ENCODE measurements at regions not wholly inside any gene's neighbourhood (a gene's known extent, or its start where the extent isn't known, plus 50 kb on each side); places are given as distances from the start of the nearest gene placed in this dataset.

- no peaks in the 10 kb centered on the region for H3K36me3 ChIP-seq (ENCODE audit: control insufficient read depth in 2 of 2, insufficient read depth in 2 of 2, low read length in 1 of 2)
- no peak overlapping the region for H3K4me3 ChIP-seq (ENCODE audit: low read depth in 1 of 2, low read length in 2 of 2)
- H3K9me3 ChIP-seq (ENCODE audit: control insufficient read depth in 2 of 2, insufficient read depth in 1 of 2, low read depth in 1 of 2, low read length in 1 of 2): no peaks in the 10 kb centered on the region
- no peaks in the 10 kb centered on the region for H3K27me3 ChIP-seq (ENCODE audit: control insufficient read depth in 1 of 2, insufficient read depth in 2 of 2, low read length in 2 of 2)
- H3K4me1 ChIP-seq (ENCODE audit: control insufficient read depth in 2 of 2, insufficient read depth in 2 of 2, low read length in 1 of 2): no peaks in the 10 kb centered on the region
- no peak overlapping the region for H3K27ac ChIP-seq (ENCODE audit: low read depth in 2 of 2, low read length in 1 of 2)
Measured at GRCh38 chr13:90281709-90282108, 1065.8 kb upstream of the MIR17HG start.

- no peak overlapping the region for H3K4me3 ChIP-seq (ENCODE audit: low read depth in 1 of 2, low read length in 2 of 2)
- 93 to 94% methylated on average over 8 of the region's 8 CpGs for whole genome bisulfite sequencing, 2 donors
- H3K4me1 ChIP-seq (ENCODE audit: control insufficient read depth in 2 of 2, insufficient read depth in 2 of 2, low read length in 1 of 2): no peaks in the 10 kb centered on the region
- no peaks in the 10 kb centered on the region for H3K36me3 ChIP-seq (ENCODE audit: control insufficient read depth in 2 of 2, insufficient read depth in 2 of 2, low read length in 1 of 2)
- H3K9me3 ChIP-seq (ENCODE audit: control insufficient read depth in 2 of 2, insufficient read depth in 1 of 2, low read depth in 1 of 2, low read length in 1 of 2): no peaks in the 10 kb centered on the region
- H3K27ac ChIP-seq (ENCODE audit: low read depth in 2 of 2, low read length in 1 of 2): no peak overlapping the region
- no peaks in the 10 kb centered on the region for H3K27me3 ChIP-seq (ENCODE audit: control insufficient read depth in 1 of 2, insufficient read depth in 2 of 2, low read length in 2 of 2)
Measured at GRCh38 chr13:90287521-90287920, 1060.0 kb upstream of the MIR17HG start.

DNA sequence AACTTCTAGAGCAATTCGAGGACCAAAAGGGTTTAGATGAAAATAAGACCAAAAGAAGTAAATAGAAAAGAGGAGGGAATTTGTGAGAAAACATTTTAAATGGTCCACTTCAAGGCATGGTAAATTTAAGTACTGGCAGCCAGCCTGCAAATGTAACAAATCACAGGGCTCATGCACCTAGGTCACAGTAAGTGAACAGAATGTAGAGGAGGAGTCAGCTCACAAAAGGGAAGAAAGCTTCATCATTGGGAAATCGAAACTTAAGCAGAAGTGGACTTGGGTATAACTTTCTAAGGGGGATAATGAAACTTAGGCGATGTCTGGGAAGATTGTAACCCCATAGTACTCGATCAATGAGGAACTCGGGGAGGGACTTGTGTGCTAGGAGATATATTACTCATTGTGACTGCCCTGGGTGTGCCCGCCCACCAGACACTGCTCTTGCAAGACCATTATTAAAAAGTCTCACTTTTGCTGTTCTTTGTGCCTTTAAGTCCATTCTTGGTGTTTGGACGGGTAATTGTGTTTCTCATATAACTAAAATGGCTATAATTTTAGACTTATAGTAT, 1053.6 kb upstream of the MIR17HG start:
- Histone ChIP-seq H3K27me3 (ENCODE audit: control insufficient read depth in 1 of 2, insufficient read depth in 2 of 2, low read length in 2 of 2) (no peaks in the 10 kb centered on the region), H3K4me1 (ENCODE audit: control insufficient read depth in 2 of 2, insufficient read depth in 2 of 2, low read length in 1 of 2) (no peaks in the 10 kb centered on the region), H3K36me3 (ENCODE audit: control insufficient read depth in 2 of 2, insufficient read depth in 2 of 2, low read length in 1 of 2) (no peaks in the 10 kb centered on the region), H3K9me3 (ENCODE audit: control insufficient read depth in 2 of 2, insufficient read depth in 1 of 2, low read depth in 1 of 2, low read length in 1 of 2) (no peaks in the 10 kb centered on the region), H3K27ac (ENCODE audit: low read depth in 2 of 2, low read length in 1 of 2) (no peak overlapping the region), H3K4me3 (ENCODE audit: low read depth in 1 of 2, low read length in 2 of 2) (no peak overlapping the region)
- 86 to 87% methylated on average over 7 of the region's 7 CpGs for WGBS, 2 donors

DNA sequence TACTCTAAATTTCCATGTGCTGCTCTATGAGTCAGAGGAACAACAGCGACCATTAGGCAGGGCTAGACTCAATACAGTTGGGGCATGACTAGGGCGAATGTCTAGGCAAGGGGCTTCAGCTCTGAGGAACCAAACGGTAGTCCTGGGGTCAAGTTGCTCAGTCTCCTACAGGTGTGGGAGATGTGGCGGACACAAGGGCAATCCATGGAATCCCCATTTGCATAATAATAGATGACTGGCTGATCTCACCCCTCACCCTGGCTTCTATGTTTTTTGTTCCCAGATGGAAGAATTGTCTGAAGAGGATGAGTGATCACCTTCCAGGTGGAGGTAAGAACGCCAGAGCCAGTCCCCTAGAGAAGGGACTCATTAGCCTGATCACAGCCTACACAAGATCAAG, 1048.2 kb upstream of the MIR17HG start:
- no peaks in the 10 kb centered on the region for H3K27me3 ChIP-seq (ENCODE audit: control insufficient read depth in 1 of 2, insufficient read depth in 2 of 2, low read length in 2 of 2)
- no peaks in the 10 kb centered on the region for H3K4me1 ChIP-seq (ENCODE audit: control insufficient read depth in 2 of 2, insufficient read depth in 2 of 2, low read length in 1 of 2)
- 87 to 92% methylated on average over 5 of the region's 5 CpGs for WGBS, 2 donors
- no peak overlapping the region for H3K4me3 ChIP-seq (ENCODE audit: low read depth in 1 of 2, low read length in 2 of 2)
- peaks cover 0 to 3% of the 10 kb centered on the region in 2 donors for H3K9me3 ChIP-seq (ENCODE audit: control insufficient read depth in 2 of 2, insufficient read depth in 1 of 2, low read depth in 1 of 2, low read length in 1 of 2)
- H3K36me3 ChIP-seq (ENCODE audit: control insufficient read depth in 2 of 2, insufficient read depth in 2 of 2, low read length in 1 of 2): no peaks in the 10 kb centered on the region
- no peak overlapping the region for H3K27ac ChIP-seq (ENCODE audit: low read depth in 2 of 2, low read length in 1 of 2)

DNA sequence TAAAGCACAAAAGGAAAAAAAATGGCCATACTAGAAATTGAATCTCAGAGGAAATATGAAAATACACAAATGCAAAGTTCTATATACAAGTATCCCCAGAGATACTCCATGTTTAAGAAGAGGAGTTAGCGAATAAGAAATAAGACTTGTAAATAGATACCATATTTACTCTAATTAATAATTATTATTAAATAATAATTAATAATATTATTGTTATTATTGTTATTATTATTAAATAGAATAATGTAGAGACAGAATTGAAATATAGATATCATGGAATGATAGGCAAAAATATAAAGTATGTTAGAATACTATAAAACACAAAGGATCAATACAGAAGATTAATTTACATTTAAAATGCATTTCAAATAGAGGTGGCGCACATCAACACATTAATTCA, 1047.5 kb upstream of the MIR17HG start:
- Histone ChIP-seq H3K4me3 (ENCODE audit: low read depth in 1 of 2, low read length in 2 of 2) (no peak overlapping the region), H3K9me3 (ENCODE audit: control insufficient read depth in 2 of 2, insufficient read depth in 1 of 2, low read depth in 1 of 2, low read length in 1 of 2) (peaks cover 0 to 3% of the 10 kb centered on the region in 2 donors), H3K27me3 (ENCODE audit: control insufficient read depth in 1 of 2, insufficient read depth in 2 of 2, low read length in 2 of 2) (no peaks in the 10 kb centered on the region), H3K36me3 (ENCODE audit: control insufficient read depth in 2 of 2, insufficient read depth in 2 of 2, low read length in 1 of 2) (no peaks in the 10 kb centered on the region), H3K4me1 (ENCODE audit: control insufficient read depth in 2 of 2, insufficient read depth in 2 of 2, low read length in 1 of 2) (no peaks in the 10 kb centered on the region), H3K27ac (ENCODE audit: low read depth in 2 of 2, low read length in 1 of 2) (no peak overlapping the region)
- WGBS, 2 donors: 98 to 100% methylated on average over 2 of the region's 2 CpGs

DNA sequence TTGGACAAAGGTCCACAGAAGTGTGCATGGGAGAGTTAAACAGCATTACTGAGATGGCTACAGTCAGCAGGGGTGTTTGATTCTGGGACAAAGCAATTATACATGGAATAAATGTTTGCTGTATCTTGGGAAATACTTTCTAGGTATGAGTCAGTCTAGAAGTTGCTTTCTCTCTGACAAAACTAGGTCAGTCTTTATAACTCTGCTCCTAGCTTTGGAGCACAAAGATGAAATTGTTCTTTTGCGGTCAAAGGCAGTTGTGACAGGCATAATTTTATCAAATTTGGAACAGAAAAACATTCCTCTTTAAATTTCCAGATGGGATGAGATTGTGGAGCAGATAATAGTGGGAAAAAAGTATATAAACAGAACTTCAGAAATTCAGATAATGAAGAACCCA, 1045.4 kb upstream of the MIR17HG start:
- Histone ChIP-seq H3K36me3 (ENCODE audit: control insufficient read depth in 2 of 2, insufficient read depth in 2 of 2, low read length in 1 of 2) (no peaks in the 10 kb centered on the region), H3K4me3 (ENCODE audit: low read depth in 1 of 2, low read length in 2 of 2) (no peak overlapping the region), H3K27me3 (ENCODE audit: control insufficient read depth in 1 of 2, insufficient read depth in 2 of 2, low read length in 2 of 2) (no peaks in the 10 kb centered on the region), H3K9me3 (ENCODE audit: control insufficient read depth in 2 of 2, insufficient read depth in 1 of 2, low read depth in 1 of 2, low read length in 1 of 2) (peaks cover 0 to 3% of the 10 kb centered on the region in 2 donors), H3K4me1 (ENCODE audit: control insufficient read depth in 2 of 2, insufficient read depth in 2 of 2, low read length in 1 of 2) (no peaks in the 10 kb centered on the region), H3K27ac (ENCODE audit: low read depth in 2 of 2, low read length in 1 of 2) (no peak overlapping the region)
- WGBS, 2 donors: 70 to 79% methylated on average over 1 of the region's 1 CpG

DNA sequence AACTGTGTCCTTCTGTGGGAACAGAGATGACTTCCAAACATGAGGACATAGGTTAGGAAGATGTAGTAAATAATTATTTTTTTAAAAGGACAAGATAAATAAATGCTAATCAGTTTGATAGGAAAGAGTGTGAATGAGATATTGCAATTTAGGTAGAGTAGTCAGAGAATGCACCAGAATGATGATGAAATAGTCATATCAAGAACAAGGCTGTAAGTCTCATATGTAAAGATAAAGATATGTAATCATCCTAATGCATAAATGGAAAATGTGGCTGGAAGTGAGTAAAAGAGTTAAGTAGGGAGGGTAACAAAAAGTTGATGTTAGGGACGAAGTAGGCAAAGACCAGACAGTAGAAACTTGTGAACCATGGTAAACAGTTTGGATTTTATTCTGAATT, 1041.7 kb upstream of the MIR17HG start:
- 86 to 89% methylated on average over 1 of the region's 1 CpG for WGBS, 2 donors
- no peak overlapping the region for H3K27ac ChIP-seq (ENCODE audit: low read depth in 2 of 2, low read length in 1 of 2)
- no peaks in the 10 kb centered on the region for H3K27me3 ChIP-seq (ENCODE audit: control insufficient read depth in 1 of 2, insufficient read depth in 2 of 2, low read length in 2 of 2)
- H3K9me3 ChIP-seq (ENCODE audit: control insufficient read depth in 2 of 2, insufficient read depth in 1 of 2, low read depth in 1 of 2, low read length in 1 of 2): no peaks in the 10 kb centered on the region
- H3K4me3 ChIP-seq (ENCODE audit: low read depth in 1 of 2, low read length in 2 of 2): no peak overlapping the region
- H3K4me1 ChIP-seq (ENCODE audit: control insufficient read depth in 2 of 2, insufficient read depth in 2 of 2, low read length in 1 of 2): no peaks in the 10 kb centered on the region
- no peaks in the 10 kb centered on the region for H3K36me3 ChIP-seq (ENCODE audit: control insufficient read depth in 2 of 2, insufficient read depth in 2 of 2, low read length in 1 of 2)

GRCh38 chr13:90307136-90307535, 1040.4 kb upstream of the MIR17HG start:
- no peaks in the 10 kb centered on the region for H3K9me3 ChIP-seq (ENCODE audit: control insufficient read depth in 2 of 2, insufficient read depth in 1 of 2, low read depth in 1 of 2, low read length in 1 of 2)
- H3K27ac ChIP-seq (ENCODE audit: low read depth in 2 of 2, low read length in 1 of 2): no peak overlapping the region
- no peaks in the 10 kb centered on the region for H3K4me1 ChIP-seq (ENCODE audit: control insufficient read depth in 2 of 2, insufficient read depth in 2 of 2, low read length in 1 of 2)
- no peaks in the 10 kb centered on the region for H3K27me3 ChIP-seq (ENCODE audit: control insufficient read depth in 1 of 2, insufficient read depth in 2 of 2, low read length in 2 of 2)
- H3K4me3 ChIP-seq (ENCODE audit: low read depth in 1 of 2, low read length in 2 of 2): no peak overlapping the region
- no peaks in the 10 kb centered on the region for H3K36me3 ChIP-seq (ENCODE audit: control insufficient read depth in 2 of 2, insufficient read depth in 2 of 2, low read length in 1 of 2)
- WGBS, 2 donors: 93 to 95% methylated on average over 6 of the region's 6 CpGs

- Histone ChIP-seq H3K36me3 (ENCODE audit: control insufficient read depth in 2 of 2, insufficient read depth in 2 of 2, low read length in 1 of 2) (no peaks in the 10 kb centered on the region), H3K4me1 (ENCODE audit: control insufficient read depth in 2 of 2, insufficient read depth in 2 of 2, low read length in 1 of 2) (no peaks in the 10 kb centered on the region), H3K27me3 (ENCODE audit: control insufficient read depth in 1 of 2, insufficient read depth in 2 of 2, low read length in 2 of 2) (no peaks in the 10 kb centered on the region), H3K9me3 (ENCODE audit: control insufficient read depth in 2 of 2, insufficient read depth in 1 of 2, low read depth in 1 of 2, low read length in 1 of 2) (no peaks in the 10 kb centered on the region), H3K4me3 (ENCODE audit: low read depth in 1 of 2, low read length in 2 of 2) (no peak overlapping the region), H3K27ac (ENCODE audit: low read depth in 2 of 2, low read length in 1 of 2) (no peak overlapping the region)
Measured at GRCh38 chr13:90308249-90308648, 1039.2 kb upstream of the MIR17HG start.

GRCh38 chr13:90311929-90312328, 1035.6 kb upstream of the MIR17HG start:
- H3K36me3 ChIP-seq (ENCODE audit: control insufficient read depth in 2 of 2, insufficient read depth in 2 of 2, low read length in 1 of 2): no peaks in the 10 kb centered on the region
- no peaks in the 10 kb centered on the region for H3K9me3 ChIP-seq (ENCODE audit: control insufficient read depth in 2 of 2, insufficient read depth in 1 of 2, low read depth in 1 of 2, low read length in 1 of 2)
- WGBS, 2 donors: 82 to 85% methylated on average over 7 of the region's 7 CpGs
- no peaks in the 10 kb centered on the region for H3K4me1 ChIP-seq (ENCODE audit: control insufficient read depth in 2 of 2, insufficient read depth in 2 of 2, low read length in 1 of 2)
- H3K27ac ChIP-seq (ENCODE audit: low read depth in 2 of 2, low read length in 1 of 2): no peak overlapping the region
- no peaks in the 10 kb centered on the region for H3K27me3 ChIP-seq (ENCODE audit: control insufficient read depth in 1 of 2, insufficient read depth in 2 of 2, low read length in 2 of 2)
- no peak overlapping the region for H3K4me3 ChIP-seq (ENCODE audit: low read depth in 1 of 2, low read length in 2 of 2)

Data from esophagus (tissue), 2 donors.